Stimulated activated CD4-positive, alpha-beta T cell treated with anti-CD3 and anti-CD28 coated beads, Interleukin-12 subunit alpha, Interleukin-12 subunit beta, amount 100 ng/mL, for 48 hours (primary cell): ENCODE measurements at regions not wholly inside any gene's neighbourhood (a gene's known extent, or its start where the extent isn't known, plus 50 kb on each side); places are given as distances from the start of the nearest gene placed in this dataset.

Source experiments
- DNase-seq, 3 donors: peaks; one replicate each; pipeline ENCODE4 v3.0.0-alpha.2; 2020; ENCODE audit warnings: low read depth in 2 of 3, low spot score in 1 of 3

- DNase-seq: no peak
Observed at GRCh38 chr2:42863320-42863719, 70.9 kb upstream of the HAAO start.

GRCh38 chr2:42862669-42863185 is 70.3 kb upstream of the HAAO start:
- no peak for DNase-seq

GRCh38 chr2:42861321-42861720 is 68.9 kb upstream of the HAAO start:
- no peak for DNase-seq

- no peak for DNase-seq
Observed at GRCh38 chr2:42860319-42861094, 68.1 kb upstream of the HAAO start.

- DNase-seq: no peak
Observed at GRCh38 chr2:42859791-42860190, 67.4 kb upstream of the HAAO start.

- DNase-seq: peak; percentile 54 to 92 (median 59)
Observed at GRCh38 chr2:42859006-42859552, 66.7 kb upstream of the HAAO start.

GRCh38 chr2:42858140-42859005 is 66.0 kb upstream of the HAAO start:
- DNase-seq: no peak

GRCh38 chr2:42856891-42857632 is 64.7 kb upstream of the HAAO start:
- DNase-seq: no peak

GRCh38 chr2:42856106-42856860 is 63.9 kb upstream of the HAAO start:
- no peak for DNase-seq

DNA sequence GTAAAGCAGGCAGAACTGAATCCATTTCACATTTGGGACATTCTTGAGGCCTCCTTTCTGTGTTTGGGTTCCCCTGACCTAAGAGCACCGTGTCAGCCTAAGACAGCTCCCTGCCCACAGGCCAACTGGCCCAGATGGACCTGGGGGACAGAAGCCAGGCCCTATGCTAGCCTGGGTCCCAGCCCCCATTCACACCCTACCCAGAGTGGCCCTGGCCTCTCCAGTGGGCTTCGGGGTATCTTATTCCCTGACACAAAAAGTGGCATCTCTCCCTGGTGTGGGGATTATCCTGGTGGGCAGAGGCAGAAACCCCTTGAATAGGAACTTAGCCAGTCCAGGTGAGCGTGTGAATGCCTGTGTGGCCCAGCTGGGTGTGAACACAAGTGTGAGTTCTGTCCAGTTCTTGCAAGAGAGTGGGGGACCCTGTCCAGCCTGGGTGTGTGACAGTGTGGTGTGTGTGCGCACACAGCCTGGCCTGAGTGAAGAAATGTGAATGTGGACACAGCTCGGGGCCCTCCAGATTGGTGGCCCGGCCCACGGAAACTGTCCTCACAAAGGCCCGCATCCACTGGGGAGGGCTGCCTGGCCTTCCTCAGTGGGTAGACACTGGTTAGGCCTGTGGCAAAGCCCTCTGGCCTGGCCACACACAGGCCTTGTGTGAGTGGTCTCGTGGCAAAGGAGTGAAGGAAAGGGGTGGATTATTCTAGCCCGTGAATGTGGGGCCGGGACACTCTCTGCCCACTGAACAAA is 63.0 kb upstream of the HAAO start:
- DNase-seq: no peak

- no peak for DNase-seq
Observed at GRCh38 chr2:42854207-42854818, 61.9 kb upstream of the HAAO start.

DNA sequence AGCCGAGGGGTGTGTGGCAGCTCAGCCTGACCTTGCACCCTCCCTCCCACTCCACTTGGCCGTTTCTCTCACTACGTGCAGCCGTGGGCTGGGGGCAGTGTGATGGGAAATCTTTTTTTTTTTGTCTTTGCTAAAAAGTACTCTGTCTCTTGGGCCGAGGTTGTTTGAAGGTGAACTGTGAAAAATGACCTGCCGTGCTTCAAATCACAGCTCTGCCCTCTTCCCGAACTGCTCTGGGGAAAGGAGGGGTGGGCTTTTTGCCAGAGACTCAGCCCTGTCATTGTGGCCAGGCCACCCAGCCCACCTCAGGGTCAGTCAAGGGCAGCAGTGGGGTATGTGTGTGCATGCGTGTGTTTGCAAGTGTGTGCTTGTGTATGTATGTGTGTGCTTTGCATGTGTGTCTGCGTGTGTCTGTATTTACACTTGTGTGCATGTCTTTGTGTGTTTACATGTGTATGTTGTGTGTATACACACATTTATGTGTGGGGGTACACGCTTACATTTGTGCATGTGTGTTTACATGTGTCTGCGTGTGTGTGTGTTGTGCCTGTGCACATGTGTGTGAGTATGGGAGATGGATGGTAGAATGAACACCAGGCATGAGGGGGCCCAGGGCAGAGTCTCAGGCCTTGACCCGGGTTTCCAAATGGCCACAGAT is 61.3 kb upstream of the HAAO start:
- DNase-seq: no peak

GRCh38 chr2:42852798-42853197 is 60.4 kb upstream of the HAAO start:
- no peak for DNase-seq

DNA sequence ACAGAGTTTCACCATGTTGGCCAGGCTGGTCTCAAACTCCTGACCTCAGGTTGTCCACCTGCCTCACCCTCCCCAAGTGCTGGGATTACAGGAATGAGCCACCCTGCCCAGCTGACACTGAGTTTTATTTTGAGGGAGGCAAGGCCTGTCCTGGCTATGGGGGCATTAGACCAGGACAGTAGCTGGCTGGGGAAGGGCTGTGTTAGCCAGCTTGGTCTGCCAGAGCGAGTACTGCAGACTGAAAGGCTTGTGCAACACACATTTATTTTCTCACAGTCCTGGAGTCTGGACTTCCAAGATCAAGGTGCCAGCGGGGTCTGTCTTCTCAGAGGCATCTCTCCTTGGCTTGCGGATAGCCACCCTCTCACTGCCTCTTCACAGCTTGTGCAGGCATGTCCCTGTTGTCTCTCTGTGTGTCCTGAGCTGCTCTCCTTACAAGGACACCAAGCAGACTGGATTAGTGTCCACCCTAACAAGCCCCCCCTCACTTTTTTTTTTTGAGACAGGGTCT is 59.4 kb upstream of the HAAO start:
- DNase-seq: no peak

- no peak for DNase-seq
Observed at GRCh38 chr2:42851186-42851585, 58.8 kb upstream of the HAAO start.

DNA sequence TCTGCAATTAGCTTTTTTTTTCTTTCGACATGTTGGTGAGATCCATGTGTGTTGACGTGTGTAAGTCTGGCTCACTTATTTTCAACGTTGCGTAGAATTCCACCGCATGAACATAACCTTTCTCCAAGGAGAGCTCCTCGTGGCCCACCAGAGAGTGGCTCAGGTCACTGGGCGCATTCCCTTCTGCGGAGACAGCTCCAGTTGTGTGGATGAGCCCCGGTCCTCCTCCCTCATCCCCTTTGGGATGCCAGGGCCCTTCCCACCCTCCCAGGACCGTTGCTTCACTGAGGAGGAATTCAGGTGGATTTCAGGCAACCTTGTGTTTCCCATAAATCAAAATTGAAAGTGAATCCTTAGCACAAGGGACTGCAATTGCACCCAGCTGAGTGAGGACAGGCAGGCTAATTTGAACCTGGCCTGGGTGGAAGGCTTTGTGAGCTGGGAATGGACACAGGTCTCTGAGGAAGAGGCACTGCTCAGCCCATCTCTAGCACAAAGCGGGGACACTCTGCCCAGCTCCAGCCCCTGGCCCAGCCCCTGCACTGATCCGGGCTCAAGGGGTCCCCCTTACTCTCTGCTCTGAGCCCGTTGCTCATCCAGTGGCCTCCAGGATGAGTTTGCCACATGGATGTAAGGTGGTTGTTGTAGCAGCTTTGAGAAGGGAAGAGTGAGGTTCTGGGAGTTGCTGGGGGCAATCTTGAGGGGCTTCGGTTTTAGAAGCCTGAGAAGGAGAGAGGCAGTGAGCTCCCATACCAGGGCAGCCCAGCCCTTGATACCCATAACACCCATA is 57.8 kb upstream of the HAAO start:
- no peak for DNase-seq

DNA sequence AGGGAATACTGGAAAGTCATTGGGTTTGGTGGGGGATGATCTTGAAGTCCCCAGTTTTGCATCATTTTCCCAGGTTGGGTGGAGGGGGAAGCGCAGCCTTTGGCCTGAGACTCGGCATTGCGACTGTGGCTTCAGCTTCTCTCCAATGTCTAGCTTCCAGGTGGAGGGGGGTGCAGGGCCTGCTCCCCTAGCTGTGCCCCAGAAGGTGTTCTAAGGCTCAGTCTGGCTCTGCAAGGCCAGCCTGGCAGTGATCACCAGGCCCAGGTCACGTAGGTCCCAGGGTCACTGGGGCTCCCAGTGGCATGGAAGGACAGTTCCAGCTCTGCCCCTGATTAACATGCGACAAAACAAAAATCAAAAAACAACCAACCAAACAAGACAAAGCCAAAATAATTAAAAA is 56.9 kb upstream of the HAAO start:
- DNase-seq: no peak
